ENCODE measurements at regions not wholly inside any gene's neighbourhood (a gene's known extent, or its start where the extent isn't known, plus 50 kb on each side); places are given as distances from the start of the nearest gene placed in this dataset.

GRCh38 chr18:25834061-25834460 is 256.4 kb downstream of the SS18 start:
- no peak overlapping the region for H3K4me2 ChIP-seq (ENCODE audit: low read depth, low read length)
- no peak overlapping the region for H2BK20ac ChIP-seq (ENCODE audit: low read depth, low read length)
- H3K79me1 ChIP-seq (ENCODE audit: low read depth in 1 of 2, low read length in 2 of 2), result no peaks in the 10 kb centered on the region
- H3K36me3 ChIP-seq (ENCODE audit: control insufficient read depth, insufficient read depth, low read length), result no peaks in the 10 kb centered on the region
- dilution Hi-C loops (cut with HindIII; ENCODE audit: low sequenced_read_pairs, unreplicated experiment) (no loop called here), intact Hi-C loops (cut with micrococcal nuclease) (no loop called here), in situ Hi-C loops (cut with MboI; ENCODE audit: low sequenced_read_pairs) (loop anchor here (25.0 kb wide), 2 partner anchors 272 to 472 kb away; partner anchors contain the start of gene ZNF521)
- peaks cover 5% of the 10 kb centered on the region; the same call in 1 of the 2 replicates for H3K9me1 ChIP-seq (ENCODE audit: insufficient read depth, low read length)
- 53% methylated on average over 5 of the region's 8 CpGs; no CpG with 5 or more reads in 1 of the 2 experiments for WGBS, 2 experiments (ENCODE audit: extremely low coverage in 2 of 2, insufficient read length in 1 of 2)
- DNase-seq (no peak), ATAC-seq (ENCODE audit: low read depth) (no peak)
- no peak overlapping the region for H4K5ac ChIP-seq (ENCODE audit: low read depth, low read length)
- H3K56ac ChIP-seq (ENCODE audit: extremely low read depth, insufficient read depth, low read length), result no peak overlapping the region
- no peaks in the 10 kb centered on the region for H3K9me3 ChIP-seq (ENCODE audit: control insufficient read depth, insufficient read depth, low read length)
- peaks cover 4% of the 10 kb centered on the region; the same call in 1 of the 2 replicates for H3K4me1 ChIP-seq (ENCODE audit: control insufficient read depth, insufficient read depth, low read length)
- no peak overlapping the region for H3K4ac ChIP-seq (ENCODE audit: low read depth, low read length)
- H3K27me3 ChIP-seq (ENCODE audit: control insufficient read depth, insufficient read depth, low read length), result peaks cover 7% of the 10 kb centered on the region
- no TSS peak for BruUV-seq (replicated peaks)
- H2BK5ac ChIP-seq (ENCODE audit: low read depth, low read length, poor library complexity, severe bottlenecking), result no peak overlapping the region
- H3K27ac ChIP-seq (ENCODE audit: insufficient read depth, low read length), result no peak overlapping the region
- no peak for TF ChIP-seq MAFK (IDR thresholded peaks at IDR 0.05; ENCODE audit: low read depth, low read length)
- TF ChIP-seq MAZ (IDR thresholded peaks at IDR 0.05; ENCODE audit: borderline replicate concordance, low read depth, low read length), result no peak
- no peak for TF ChIP-seq FOS (IDR thresholded peaks at IDR 0.05; ENCODE audit: low read depth, low read length)
- no peak for TF ChIP-seq ELK1 (IDR thresholded peaks at IDR 0.05; ENCODE audit: borderline replicate concordance, low read depth, low read length)
- H3K14ac ChIP-seq (replicated peaks; ENCODE audit: low read depth, low read length), result no peak overlapping the region
- no peak overlapping the region for H3K9ac ChIP-seq (ENCODE audit: low read depth, low read length)
- H4K8ac ChIP-seq (ENCODE audit: low read depth in 2 of 2, low read length in 2 of 2), result no peak overlapping the region
- H3K18ac ChIP-seq (ENCODE audit: low read depth, low read length), result no peak overlapping the region
- no peak overlapping the region for H2AK9ac ChIP-seq (replicated peaks; ENCODE audit: low read depth, low read length, poor library complexity)
- no peak overlapping the region for H2AFZ ChIP-seq (replicated peaks; ENCODE audit: low read length, poor library complexity)
- H2BK15ac ChIP-seq (ENCODE audit: low read depth, low read length), result no peak overlapping the region
- H4K20me1 ChIP-seq (ENCODE audit: insufficient read depth, low read length), result no peaks in the 10 kb centered on the region
- H3K4me3 ChIP-seq (ENCODE audit: insufficient read depth, low read depth, low read length), result no peak overlapping the region
- no peak overlapping the region for H4K91ac ChIP-seq (ENCODE audit: insufficient read depth, low read depth, low read length)
- H3K23ac ChIP-seq (ENCODE audit: low read depth, low read length), result no peak overlapping the region
- no peak overlapping the region for H2AK5ac ChIP-seq (ENCODE audit: low read depth, low read length)
- POLR2A ChIA-PET (ENCODE audit: unreplicated experiment), result no interaction called here
- H2BK120ac ChIP-seq (ENCODE audit: low read depth, low read length), result no peak overlapping the region
- CTCF ChIA-PET, result interaction anchor here (0.9 kb wide), 1 partner anchor 9 kb away, joined by 5 read pairs; no protein-coding TSS in a partner anchor

Data from IMR-90 (cell line).